ENCODE measurements at regions not wholly inside any gene's neighbourhood (a gene's known extent, or its start where the extent isn't known, plus 50 kb on each side); places are given as distances from the start of the nearest gene placed in this dataset.

DNA sequence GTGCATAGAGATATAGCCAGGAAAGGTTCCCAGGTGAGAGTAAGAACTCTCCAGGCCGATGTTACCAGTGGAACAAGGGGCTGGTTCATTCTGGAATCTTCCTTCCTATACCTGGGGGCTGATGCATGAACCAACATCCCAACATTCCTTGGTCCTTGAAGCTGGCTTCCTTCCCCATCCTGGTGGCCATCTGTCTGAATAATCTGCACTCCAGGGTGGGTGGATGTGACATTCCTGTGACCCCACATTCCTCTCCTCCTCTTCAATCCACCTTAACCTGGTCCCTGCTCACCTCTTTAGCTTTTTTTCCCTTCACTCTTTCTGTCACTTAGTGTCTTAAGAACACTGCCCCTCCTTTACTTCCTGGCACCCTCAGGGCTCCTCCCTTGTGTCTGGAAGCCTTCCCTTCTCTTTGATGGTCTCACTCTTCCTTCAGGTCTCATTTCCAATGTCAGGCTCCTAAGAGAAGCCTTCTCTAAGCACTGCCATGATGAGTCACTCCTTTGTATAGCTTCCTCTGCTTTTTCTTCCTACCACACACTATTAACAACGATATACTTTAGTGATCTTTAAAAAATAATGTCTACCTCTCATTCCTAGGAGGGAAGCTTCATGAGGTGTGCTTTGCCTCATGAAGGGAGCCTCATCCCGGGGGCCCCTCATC, 80.3 kb downstream of the BOD1 start:
- TF ChIP-seq, protein P1, sequence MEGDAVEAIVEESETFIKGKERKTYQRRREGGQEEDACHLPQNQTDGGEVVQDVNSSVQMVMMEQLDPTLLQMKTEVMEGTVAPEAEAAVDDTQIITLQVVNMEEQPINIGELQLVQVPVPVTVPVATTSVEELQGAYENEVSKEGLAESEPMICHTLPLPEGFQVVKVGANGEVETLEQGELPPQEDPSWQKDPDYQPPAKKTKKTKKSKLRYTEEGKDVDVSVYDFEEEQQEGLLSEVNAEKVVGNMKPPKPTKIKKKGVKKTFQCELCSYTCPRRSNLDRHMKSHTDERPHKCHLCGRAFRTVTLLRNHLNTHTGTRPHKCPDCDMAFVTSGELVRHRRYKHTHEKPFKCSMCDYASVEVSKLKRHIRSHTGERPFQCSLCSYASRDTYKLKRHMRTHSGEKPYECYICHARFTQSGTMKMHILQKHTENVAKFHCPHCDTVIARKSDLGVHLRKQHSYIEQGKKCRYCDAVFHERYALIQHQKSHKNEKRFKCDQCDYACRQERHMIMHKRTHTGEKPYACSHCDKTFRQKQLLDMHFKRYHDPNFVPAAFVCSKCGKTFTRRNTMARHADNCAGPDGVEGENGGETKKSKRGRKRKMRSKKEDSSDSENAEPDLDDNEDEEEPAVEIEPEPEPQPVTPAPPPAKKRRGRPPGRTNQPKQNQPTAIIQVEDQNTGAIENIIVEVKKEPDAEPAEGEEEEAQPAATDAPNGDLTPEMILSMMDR (IDR thresholded peaks at IDR 0.05; ENCODE audit: borderline replicate concordance, extremely low read depth, low read length, poor library complexity, severe bottlenecking): no peak
- TF ChIP-seq EZH2 (IDR thresholded peaks at IDR 0.05; ENCODE audit: borderline replicate concordance, low read depth, low read length, severe bottlenecking): no peak
